ENCODE measurements at regions not wholly inside any gene's neighbourhood (a gene's known extent, or its start where the extent isn't known, plus 50 kb on each side); places are given as distances from the start of the nearest gene placed in this dataset.

DNA sequence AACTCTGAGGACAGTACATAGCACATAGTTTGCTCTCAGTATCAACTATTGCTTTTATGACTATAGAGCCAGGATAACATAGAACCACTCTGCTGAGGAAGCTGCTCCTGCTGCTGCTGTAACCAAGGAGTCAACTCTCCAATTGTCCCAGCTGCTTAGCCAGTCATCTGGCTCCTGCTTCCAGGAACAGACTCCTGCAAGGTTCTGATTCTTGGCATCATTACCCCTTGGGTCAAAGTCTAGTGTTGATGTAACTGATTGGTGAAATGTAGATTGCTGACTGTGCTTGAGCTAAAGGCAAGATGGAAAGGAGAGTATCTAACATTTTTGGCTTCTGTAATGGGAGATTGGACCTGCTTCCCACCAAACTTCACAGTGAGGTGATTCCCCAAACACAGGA lies 261.9 kb upstream of the FSHR start:
- H3K4me1 Mint-ChIP-seq (ENCODE audit: low read depth): no peaks in the 10 kb centered on the region
- no peaks in the 10 kb centered on the region for H3K27me3 Mint-ChIP-seq
- ChIA-PET POLR2A (no interaction called here), CTCF (no interaction called here)
- no peak overlapping the region for H3K4me3 Mint-ChIP-seq
- TF ChIP-seq, protein P1, sequence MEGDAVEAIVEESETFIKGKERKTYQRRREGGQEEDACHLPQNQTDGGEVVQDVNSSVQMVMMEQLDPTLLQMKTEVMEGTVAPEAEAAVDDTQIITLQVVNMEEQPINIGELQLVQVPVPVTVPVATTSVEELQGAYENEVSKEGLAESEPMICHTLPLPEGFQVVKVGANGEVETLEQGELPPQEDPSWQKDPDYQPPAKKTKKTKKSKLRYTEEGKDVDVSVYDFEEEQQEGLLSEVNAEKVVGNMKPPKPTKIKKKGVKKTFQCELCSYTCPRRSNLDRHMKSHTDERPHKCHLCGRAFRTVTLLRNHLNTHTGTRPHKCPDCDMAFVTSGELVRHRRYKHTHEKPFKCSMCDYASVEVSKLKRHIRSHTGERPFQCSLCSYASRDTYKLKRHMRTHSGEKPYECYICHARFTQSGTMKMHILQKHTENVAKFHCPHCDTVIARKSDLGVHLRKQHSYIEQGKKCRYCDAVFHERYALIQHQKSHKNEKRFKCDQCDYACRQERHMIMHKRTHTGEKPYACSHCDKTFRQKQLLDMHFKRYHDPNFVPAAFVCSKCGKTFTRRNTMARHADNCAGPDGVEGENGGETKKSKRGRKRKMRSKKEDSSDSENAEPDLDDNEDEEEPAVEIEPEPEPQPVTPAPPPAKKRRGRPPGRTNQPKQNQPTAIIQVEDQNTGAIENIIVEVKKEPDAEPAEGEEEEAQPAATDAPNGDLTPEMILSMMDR (IDR thresholded peaks at IDR 0.05): no peak
- DNase-seq (no peak), ATAC-seq (no peak)
- H3K36me3 Mint-ChIP-seq (ENCODE audit: low read depth): no peaks in the 10 kb centered on the region
- intact Hi-C loops (cut with micrococcal nuclease): no loop called here
- H3K9me3 Mint-ChIP-seq: peaks cover 3% of the 10 kb centered on the region
- no peak overlapping the region for H3K27ac Mint-ChIP-seq

DNA sequence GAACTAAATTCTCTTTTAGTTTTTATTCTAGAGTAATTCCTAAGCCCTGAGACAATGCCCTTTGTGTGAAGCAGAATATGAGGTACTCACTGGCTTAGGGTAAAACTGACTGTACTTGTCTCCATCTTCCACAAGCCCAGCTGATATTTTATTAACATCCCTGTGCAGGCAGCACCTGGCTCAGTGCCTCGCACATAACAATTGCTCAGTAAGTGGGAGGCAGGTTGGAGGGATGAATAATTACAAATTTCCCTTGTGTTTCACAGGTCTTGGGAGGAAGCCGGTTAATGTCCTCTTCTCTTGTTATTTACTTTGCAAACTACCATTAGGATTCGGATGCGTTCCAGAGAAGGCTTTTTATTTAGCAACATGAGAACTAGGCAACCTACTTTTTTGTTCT lies 249.8 kb upstream of the FSHR start:
- Mint-ChIP-seq H3K4me1 (ENCODE audit: low read depth) (no peaks in the 10 kb centered on the region), H3K4me3 (no peak overlapping the region), H3K9me3 (peaks cover 6% of the 10 kb centered on the region), H3K27me3 (no peaks in the 10 kb centered on the region), H3K27ac (no peak overlapping the region), H3K36me3 (ENCODE audit: low read depth) (no peaks in the 10 kb centered on the region)
- ChIA-PET CTCF (no interaction called here), POLR2A (no interaction called here)
- no peak for DNase-seq
- ATAC-seq: no peak
- intact Hi-C loops (cut with micrococcal nuclease): no loop called here
- TF ChIP-seq, protein P1 (IDR thresholded peaks at IDR 0.05): no peak

DNA sequence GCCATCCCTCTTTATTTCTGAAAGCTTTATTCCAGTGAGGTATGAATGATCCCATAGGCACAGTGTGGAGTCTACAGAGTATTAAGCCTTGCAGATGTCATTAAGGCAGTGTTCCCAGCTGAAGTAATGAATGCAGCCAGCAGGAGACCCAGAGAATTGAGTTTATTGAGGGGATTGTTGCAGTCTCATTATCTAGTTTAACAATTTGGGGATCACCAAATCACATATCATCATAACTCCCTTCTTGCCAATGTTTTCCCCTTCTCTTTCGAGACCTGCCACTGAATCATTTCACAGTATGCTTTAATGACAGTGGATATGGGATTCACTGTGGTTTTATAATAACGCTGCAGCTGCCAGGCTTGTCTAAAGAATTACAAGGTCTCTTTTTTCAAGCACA lies 249.3 kb upstream of the FSHR start:
- Mint-ChIP-seq H3K9me3 (peaks cover 6% of the 10 kb centered on the region), H3K36me3 (ENCODE audit: low read depth) (no peaks in the 10 kb centered on the region), H3K4me3 (no peak overlapping the region), H3K27me3 (no peaks in the 10 kb centered on the region), H3K27ac (no peak overlapping the region), H3K4me1 (ENCODE audit: low read depth) (no peaks in the 10 kb centered on the region)
- TF ChIP-seq, protein P1 (IDR thresholded peaks at IDR 0.05): no peak
- POLR2A ChIA-PET: no interaction called here
- no peak for ATAC-seq
- DNase-seq: no peak
- intact Hi-C loops (cut with micrococcal nuclease): no loop called here
- CTCF ChIA-PET: no interaction called here

DNA sequence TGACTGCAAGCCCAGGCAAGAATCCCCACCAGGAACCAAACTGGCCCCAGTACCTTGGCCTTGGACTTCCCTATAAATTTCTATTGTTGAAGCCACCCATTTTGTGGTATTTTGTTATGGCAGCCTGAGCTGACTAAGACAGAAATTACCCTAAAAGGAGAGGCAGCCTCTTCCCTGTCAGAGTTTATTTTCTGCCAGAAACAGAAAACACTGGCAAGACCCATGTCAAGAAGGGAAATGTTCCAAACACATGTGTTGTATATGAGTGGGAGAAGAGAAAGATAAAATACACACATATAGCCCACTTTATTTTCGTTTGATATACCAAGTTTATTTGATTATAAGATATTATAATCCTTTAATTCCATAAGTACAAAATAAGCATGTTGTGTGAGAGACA lies 225.1 kb upstream of the FSHR start:
- CTCF ChIA-PET: no interaction called here
- no peak for DNase-seq
- POLR2A ChIA-PET: no interaction called here
- H3K4me1 Mint-ChIP-seq (ENCODE audit: low read depth): no peaks in the 10 kb centered on the region
- no peak for ATAC-seq
- no peak overlapping the region for H3K27ac Mint-ChIP-seq
- H3K9me3 Mint-ChIP-seq: peaks cover 8% of the 10 kb centered on the region
- TF ChIP-seq, protein P1 (IDR thresholded peaks at IDR 0.05): no peak
- H3K36me3 Mint-ChIP-seq (ENCODE audit: low read depth): no peaks in the 10 kb centered on the region
- intact Hi-C loops (cut with micrococcal nuclease): no loop called here
- H3K27me3 Mint-ChIP-seq: no peaks in the 10 kb centered on the region
- no peak overlapping the region for H3K4me3 Mint-ChIP-seq

DNA sequence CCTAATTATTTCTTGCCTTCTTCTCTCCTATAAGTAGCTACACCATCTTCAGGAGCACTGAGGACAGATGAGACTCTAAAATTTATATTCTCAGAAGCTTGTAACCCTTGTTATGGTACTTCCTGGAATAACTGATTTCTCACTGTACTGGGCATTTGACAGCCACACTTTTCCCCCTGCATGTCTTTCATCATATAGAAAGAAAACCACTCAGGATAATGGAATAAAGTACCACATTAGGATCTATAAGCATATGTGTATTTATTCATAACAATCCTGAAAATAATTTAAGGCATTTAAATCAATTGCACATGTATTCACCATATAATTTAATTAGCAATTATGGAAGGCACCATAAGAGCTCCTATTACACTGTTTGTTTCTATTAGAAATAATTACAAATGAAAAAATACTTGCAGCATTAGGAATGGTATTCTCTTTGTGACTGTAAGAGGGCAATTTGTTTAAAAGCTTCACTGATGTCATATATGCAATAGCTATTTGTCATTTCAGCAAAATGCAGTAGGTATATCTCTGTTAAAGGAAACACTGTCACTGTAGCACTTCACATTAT lies 216.9 kb upstream of the FSHR start:
- POLR2A ChIA-PET: no interaction called here
- no peak for DNase-seq
- ATAC-seq: no peak
- no peaks in the 10 kb centered on the region for H3K4me1 Mint-ChIP-seq (ENCODE audit: low read depth)
- intact Hi-C loops (cut with micrococcal nuclease): no loop called here
- no peak overlapping the region for H3K27ac Mint-ChIP-seq
- H3K4me3 Mint-ChIP-seq: no peak overlapping the region
- TF ChIP-seq, protein P1 (IDR thresholded peaks at IDR 0.05): no peak
- H3K9me3 Mint-ChIP-seq: peaks cover 6% of the 10 kb centered on the region
- no peaks in the 10 kb centered on the region for H3K36me3 Mint-ChIP-seq (ENCODE audit: low read depth)
- CTCF ChIA-PET: no interaction called here
- no peaks in the 10 kb centered on the region for H3K27me3 Mint-ChIP-seq

All from activated CD8-positive, alpha-beta T cell treated with anti-CD3 and anti-CD28 coated beads for 36 hours (primary cell).